ENCODE measurements at regions not wholly inside any gene's neighbourhood (a gene's known extent, or its start where the extent isn't known, plus 50 kb on each side); places are given as distances from the start of the nearest gene placed in this dataset.

DNA sequence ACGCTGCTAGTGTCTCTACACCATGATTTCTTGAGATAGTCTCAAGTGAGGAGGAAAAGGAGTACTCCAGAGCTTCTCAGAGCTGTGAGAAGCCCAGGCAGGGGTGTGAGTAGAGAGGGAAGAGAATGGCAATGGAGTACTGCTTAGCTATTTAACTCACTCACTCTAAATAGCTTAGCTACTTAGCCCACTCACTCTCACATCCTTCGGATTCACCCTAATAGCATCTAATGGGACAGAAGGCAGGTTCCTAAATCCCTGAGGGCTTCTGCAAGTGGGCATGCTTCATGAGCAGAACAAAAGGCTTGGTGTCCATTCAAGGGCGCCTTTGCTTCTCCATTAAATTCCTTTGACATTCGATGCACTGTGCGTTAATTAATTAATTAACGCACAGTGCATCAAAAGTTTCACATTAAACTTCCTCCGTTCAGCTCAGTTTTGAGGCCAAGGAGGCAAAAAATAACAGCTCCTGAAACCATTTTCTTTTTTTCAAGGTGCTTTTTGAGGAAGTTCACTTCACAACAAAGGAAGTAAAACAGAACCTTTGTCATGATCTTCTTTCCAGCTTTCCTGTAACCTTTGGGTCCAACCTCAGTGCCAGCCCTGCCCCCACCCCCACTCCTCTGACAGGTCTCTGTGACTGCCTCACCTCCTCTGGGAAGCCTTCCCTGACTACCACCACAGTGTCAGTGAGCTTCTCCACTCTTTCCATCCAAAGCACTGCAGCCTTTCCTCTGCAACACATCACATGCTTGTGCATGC lies 294.0 kb downstream of the SEC61B start:
- Histone ChIP-seq H3K36me3 (no peaks in the 10 kb centered on the region), H3K4me1 (no peaks in the 10 kb centered on the region), H3K4me3 (no peak overlapping the region), H3K27ac (peak overlapping the region in 1 of 4 donors; percentile 40), H3K9me3 (no peaks in the 10 kb centered on the region), H3K27me3 (no peaks in the 10 kb centered on the region)
- DNase-seq = peak in 2 of 3 donors; percentile 49 to 55
- no peak for TF ChIP-seq POLR2A (IDR thresholded peaks at IDR 0.05)
- TF ChIP-seq, protein P1, sequence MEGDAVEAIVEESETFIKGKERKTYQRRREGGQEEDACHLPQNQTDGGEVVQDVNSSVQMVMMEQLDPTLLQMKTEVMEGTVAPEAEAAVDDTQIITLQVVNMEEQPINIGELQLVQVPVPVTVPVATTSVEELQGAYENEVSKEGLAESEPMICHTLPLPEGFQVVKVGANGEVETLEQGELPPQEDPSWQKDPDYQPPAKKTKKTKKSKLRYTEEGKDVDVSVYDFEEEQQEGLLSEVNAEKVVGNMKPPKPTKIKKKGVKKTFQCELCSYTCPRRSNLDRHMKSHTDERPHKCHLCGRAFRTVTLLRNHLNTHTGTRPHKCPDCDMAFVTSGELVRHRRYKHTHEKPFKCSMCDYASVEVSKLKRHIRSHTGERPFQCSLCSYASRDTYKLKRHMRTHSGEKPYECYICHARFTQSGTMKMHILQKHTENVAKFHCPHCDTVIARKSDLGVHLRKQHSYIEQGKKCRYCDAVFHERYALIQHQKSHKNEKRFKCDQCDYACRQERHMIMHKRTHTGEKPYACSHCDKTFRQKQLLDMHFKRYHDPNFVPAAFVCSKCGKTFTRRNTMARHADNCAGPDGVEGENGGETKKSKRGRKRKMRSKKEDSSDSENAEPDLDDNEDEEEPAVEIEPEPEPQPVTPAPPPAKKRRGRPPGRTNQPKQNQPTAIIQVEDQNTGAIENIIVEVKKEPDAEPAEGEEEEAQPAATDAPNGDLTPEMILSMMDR (IDR thresholded peaks at IDR 0.05) = no peak

DNA sequence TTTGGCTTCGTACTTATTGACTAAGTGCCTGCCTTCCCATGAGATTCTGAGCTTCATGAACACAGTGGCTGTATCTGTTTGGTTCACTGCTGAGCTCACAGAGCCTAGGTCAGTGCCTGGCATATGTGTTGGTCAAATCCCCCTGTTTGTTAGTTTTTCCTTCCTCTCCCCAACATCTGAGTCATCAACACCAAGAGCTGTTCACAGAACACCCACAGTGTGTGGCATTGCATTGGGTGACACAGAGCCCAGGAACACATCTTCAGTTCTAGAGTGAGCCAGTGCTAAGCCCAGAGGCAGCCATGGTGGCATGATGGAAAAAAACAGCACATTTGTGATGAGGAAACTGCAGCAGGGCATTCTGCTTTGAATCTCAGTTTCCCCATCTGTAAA lies 294.6 kb downstream of the SEC61B start:
- DNase-seq = no peak
- no peak overlapping the region for H3K4me3 ChIP-seq
- H3K9me3 ChIP-seq = no peaks in the 10 kb centered on the region
- no peaks in the 10 kb centered on the region for H3K27me3 ChIP-seq
- no peaks in the 10 kb centered on the region for H3K36me3 ChIP-seq
- H3K4me1 ChIP-seq = no peaks in the 10 kb centered on the region
- TF ChIP-seq POLR2A (IDR thresholded peaks at IDR 0.05) = no peak
- TF ChIP-seq, protein P1 (IDR thresholded peaks at IDR 0.05) = no peak
- H3K27ac ChIP-seq = peak overlapping the region in 1 of 4 donors; percentile 40

DNA sequence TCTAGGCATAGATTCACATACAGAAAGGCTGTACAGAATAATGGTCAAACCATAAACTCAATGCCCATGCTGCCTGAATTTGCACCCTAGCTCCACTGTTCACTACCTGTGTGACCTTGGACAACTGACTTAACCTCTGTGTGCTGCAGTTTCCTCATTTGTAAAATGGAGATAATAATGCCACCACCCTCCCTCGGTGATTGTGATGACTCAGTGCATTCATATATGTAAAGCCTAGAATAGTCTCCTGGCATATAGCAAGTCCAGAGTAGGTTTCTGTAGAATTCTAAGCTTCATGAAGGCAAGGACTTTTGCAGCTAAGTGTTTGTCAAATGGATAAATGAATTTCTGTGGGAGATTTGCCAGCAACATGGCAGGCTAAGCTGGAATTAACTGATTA lies 297.8 kb upstream of the NR4A3 start:
- no peak overlapping the region for H3K4me3 ChIP-seq
- H3K27me3 ChIP-seq = no peaks in the 10 kb centered on the region

DNA sequence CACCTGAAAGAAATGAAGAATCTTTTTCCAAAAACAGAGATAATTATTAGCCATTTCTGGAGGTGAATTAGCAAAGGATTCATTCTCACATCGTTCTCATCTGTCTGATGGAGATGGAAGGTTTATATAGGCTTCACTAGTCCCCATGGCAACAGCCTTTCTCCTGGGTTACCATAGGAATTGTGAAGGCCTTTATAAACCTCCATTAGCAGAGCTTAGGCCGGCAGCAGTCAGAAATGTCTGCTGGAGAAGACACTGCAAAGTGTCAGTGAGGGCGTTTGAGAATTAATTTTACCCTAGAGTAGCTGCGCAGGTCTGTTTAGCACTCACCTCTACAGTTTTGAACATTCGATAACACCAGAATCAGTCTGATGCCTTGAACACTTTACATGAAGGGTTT lies 290.4 kb upstream of the NR4A3 start:
- H3K36me3 ChIP-seq = no peaks in the 10 kb centered on the region
- no peak overlapping the region for H3K27ac ChIP-seq
- no peaks in the 10 kb centered on the region for H3K9me3 ChIP-seq
- no peak overlapping the region for H3K4me3 ChIP-seq
- H3K27me3 ChIP-seq = no peaks in the 10 kb centered on the region
- TF ChIP-seq, protein P1 (IDR thresholded peaks at IDR 0.05) = no peak
- no peak for TF ChIP-seq POLR2A (IDR thresholded peaks at IDR 0.05)
- no peak for DNase-seq
- no peaks in the 10 kb centered on the region for H3K4me1 ChIP-seq

More for the DNA sequence above, 297.8 kb upstream of the NR4A3 start:
- no peak for DNase-seq
- Histone ChIP-seq H3K36me3 (no peaks in the 10 kb centered on the region), H3K27ac (no peak overlapping the region), H3K4me1 (no peaks in the 10 kb centered on the region), H3K9me3 (no peaks in the 10 kb centered on the region)
- TF ChIP-seq POLR2A (IDR thresholded peaks at IDR 0.05) = no peak
- TF ChIP-seq, protein P1 (IDR thresholded peaks at IDR 0.05) = no peak

DNA sequence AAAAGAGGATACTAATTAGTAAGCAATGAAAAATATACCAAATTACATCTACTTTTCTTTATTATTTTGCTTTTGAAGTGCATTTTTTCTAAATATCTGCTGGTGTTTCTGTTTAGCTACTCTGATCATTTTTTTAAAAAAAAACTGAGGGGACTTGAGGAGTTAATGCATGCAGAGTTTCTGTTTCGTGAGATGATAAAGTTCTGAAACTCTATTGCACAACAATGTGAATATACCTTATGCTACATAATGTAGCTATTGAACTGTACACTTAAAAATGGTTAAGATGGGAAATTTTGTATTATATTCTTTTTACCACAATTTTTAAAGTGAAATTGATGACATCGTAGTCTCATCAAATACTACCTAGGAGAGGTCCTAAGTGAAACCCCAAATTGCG lies 288.3 kb upstream of the NR4A3 start:
- Histone ChIP-seq H3K27me3 (no peaks in the 10 kb centered on the region), H3K4me1 (no peaks in the 10 kb centered on the region), H3K36me3 (no peaks in the 10 kb centered on the region), H3K9me3 (no peaks in the 10 kb centered on the region), H3K4me3 (no peak overlapping the region), H3K27ac (no peak overlapping the region)
- TF ChIP-seq, protein P1 (IDR thresholded peaks at IDR 0.05) = no peak
- no peak for TF ChIP-seq POLR2A (IDR thresholded peaks at IDR 0.05)
- DNase-seq = no peak
